H1 (cell line): ENCODE measurements at regions not wholly inside any gene's neighbourhood (a gene's known extent, or its start where the extent isn't known, plus 50 kb on each side); places are given as distances from the start of the nearest gene placed in this dataset.

Experiments used
- CREB1 ChIP-seq: IDR thresholded peaks from 2 replicates; pipeline ENCODE4 v1.6.1; 2012; ENCODE audit warnings: inconsistent platforms
- CTCF ChIP-seq, 3 experiments: IDR thresholded peaks; 1 replicate in 2 of 3; 2 replicates in 1 of 3; pipeline versions ENCODE4 v1.5.1 to v1.6.1; 2011; ENCODE audit warnings: low read length in 3 of 3, mild to moderate bottlenecking in 3 of 3, inconsistent platforms in 2 of 3, low read depth in 1 of 3, moderate library complexity in 1 of 3; ENCODE audit not compliant: insufficient read depth in 1 of 3; ENCODE audit errors: control extremely low read depth in 1 of 3
- E2F6 ChIP-seq: IDR thresholded peaks from 2 replicates; pipeline ENCODE4 v1.6.1; 2012; ENCODE audit warnings: inconsistent platforms
- EP300 ChIP-seq, 2 experiments: IDR thresholded peaks; 1 replicate in 1 of 2; 2 replicates in 1 of 2; pipeline ENCODE4 v1.6.1; 2011 to 2012; ENCODE audit warnings: low read depth in 2 of 2, low read length in 2 of 2, mild to moderate bottlenecking in 2 of 2, borderline replicate concordance in 1 of 2, inconsistent platforms in 1 of 2, moderate library complexity in 1 of 2
- MAFK ChIP-seq: IDR thresholded peaks from 2 replicates; pipeline ENCODE4 v1.6.1; 2012; ENCODE audit warnings: low read depth, mild to moderate bottlenecking, improper control_type of control experiment, low read length
- NRF1 ChIP-seq: IDR thresholded peaks from 2 replicates; pipeline ENCODE4 v1.6.1; 2011; ENCODE audit warnings: mild to moderate bottlenecking, low read depth, low read length, improper control_type of control experiment
- RNF2 ChIP-seq: fragments of 200-900, 300-1000 bp; sonication (generic); IDR thresholded peaks from 2 replicates; pipeline ENCODE4 v1.7.1; 2016; ENCODE audit warnings: borderline replicate concordance, low read depth, mild to moderate bottlenecking, antibody characterized with exemption, low read length; ENCODE audit not compliant: poor library complexity, severe bottlenecking; ENCODE audit errors: missing control alignments
- ZNF274 ChIP-seq: IDR thresholded peaks from 2 replicates; pipeline ENCODE4 v1.7.0; 2012; ENCODE audit warnings: low read length, borderline replicate concordance; ENCODE audit errors: extremely low read depth

DNA sequence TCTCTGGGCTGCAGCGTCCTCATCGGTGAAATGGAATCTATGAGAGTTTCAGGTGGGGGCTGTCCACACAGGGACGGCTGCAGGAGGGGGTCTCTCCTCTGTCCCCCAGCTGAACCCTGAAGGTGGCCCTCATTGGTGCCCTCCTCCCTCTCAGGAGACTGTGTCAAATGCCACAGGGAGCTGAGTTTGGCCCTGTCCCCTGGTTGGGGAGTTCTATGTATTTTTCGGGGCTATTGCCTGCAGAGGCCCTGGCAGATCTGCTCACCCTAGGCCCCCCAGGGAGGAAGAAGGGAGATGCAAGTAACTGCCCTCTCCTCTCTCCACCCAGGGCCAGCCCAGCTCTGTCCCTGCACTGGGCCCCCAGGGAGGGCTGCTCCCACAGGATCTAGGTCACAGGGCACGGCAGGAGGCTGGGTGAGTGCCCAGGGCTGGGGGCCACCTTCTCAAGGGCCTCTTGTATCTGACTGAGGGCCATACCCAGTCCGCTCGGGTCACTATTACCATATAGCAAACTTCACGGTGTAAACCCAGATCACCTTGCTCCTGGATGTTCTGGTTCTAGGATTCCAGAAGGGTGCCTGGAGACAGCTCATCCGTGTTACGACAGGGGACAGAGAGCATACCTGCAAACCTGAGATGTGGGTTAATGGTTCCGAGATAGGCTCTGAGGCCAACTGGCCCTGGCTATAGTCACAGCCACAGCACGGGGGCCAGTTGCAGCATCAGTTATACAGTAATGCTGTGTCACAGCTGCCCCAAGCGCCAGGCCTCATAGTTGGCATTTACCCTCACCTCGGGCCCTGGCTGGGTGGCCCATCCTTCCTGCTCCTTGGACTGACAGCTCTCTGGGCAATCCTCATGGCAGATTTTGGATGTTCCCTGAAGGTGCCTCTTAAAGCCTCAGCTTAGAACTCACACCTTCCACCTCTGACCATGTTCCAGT lies 102.4 kb upstream of the PRR23E start (continued):
- no peak for TF ChIP-seq MAFK
- no peak for TF ChIP-seq NRF1
- TF ChIP-seq ZNF274: no peak
- no peak for TF ChIP-seq EP300 (IDR thresholded peaks at IDR 0.05; ENCODE audit: borderline replicate concordance in 1 of 2, low read depth in 2 of 2, low read length in 2 of 2)
- no peak for TF ChIP-seq CREB1
- no peak for TF ChIP-seq E2F6
- TF ChIP-seq RNF2: no peak
- no peak for TF ChIP-seq CTCF (IDR thresholded peaks at IDR 0.05; ENCODE audit: control extremely low read depth in 1 of 3, insufficient read depth in 1 of 3, low read depth in 1 of 3, low read length in 3 of 3)
